Panc1 (cell line): ENCODE measurements at regions not wholly inside any gene's neighbourhood (a gene's known extent, or its start where the extent isn't known, plus 50 kb on each side); places are given as distances from the start of the nearest gene placed in this dataset.

Source experiments
- TCF7L2 ChIP-seq: IDR thresholded peaks from 2 replicates; pipeline ENCODE4 v1.6.1; 2011; ENCODE audit warnings: mild to moderate bottlenecking, low read depth, low read length, inconsistent platforms
- TF ChIP-seq, protein P1 (sequence below): fragments of 450-650 bp; IDR thresholded peaks from 2 replicates; pipeline ENCODE4 v1.5.1; 2017; ENCODE audit warnings: mild to moderate bottlenecking

DNA sequence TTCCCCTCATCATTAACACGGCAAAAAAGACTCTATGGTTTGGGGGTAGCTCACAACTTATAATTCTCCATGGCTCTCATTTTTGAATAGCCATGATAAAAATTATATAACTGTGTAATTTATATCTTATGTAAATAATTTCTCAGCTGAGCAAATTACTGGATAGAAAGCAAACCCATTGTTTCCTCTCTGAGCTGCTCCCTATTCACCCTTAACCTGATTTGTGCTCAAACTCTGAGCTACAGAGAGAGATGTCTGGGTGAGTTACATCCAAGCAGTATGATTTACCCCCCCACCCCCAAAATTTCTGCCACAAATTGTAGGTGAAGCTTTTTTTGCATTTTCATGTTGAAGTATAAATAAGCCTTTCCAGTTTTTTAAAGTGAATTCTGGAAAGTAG lies 123.7 kb downstream of the TFCP2L1 start:
- no peak for TF ChIP-seq TCF7L2
- TF ChIP-seq, protein P1, sequence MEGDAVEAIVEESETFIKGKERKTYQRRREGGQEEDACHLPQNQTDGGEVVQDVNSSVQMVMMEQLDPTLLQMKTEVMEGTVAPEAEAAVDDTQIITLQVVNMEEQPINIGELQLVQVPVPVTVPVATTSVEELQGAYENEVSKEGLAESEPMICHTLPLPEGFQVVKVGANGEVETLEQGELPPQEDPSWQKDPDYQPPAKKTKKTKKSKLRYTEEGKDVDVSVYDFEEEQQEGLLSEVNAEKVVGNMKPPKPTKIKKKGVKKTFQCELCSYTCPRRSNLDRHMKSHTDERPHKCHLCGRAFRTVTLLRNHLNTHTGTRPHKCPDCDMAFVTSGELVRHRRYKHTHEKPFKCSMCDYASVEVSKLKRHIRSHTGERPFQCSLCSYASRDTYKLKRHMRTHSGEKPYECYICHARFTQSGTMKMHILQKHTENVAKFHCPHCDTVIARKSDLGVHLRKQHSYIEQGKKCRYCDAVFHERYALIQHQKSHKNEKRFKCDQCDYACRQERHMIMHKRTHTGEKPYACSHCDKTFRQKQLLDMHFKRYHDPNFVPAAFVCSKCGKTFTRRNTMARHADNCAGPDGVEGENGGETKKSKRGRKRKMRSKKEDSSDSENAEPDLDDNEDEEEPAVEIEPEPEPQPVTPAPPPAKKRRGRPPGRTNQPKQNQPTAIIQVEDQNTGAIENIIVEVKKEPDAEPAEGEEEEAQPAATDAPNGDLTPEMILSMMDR = no peak
